GM19240 (cell line): ENCODE measurements at regions not wholly inside any gene's neighbourhood (a gene's known extent, or its start where the extent isn't known, plus 50 kb on each side); places are given as distances from the start of the nearest gene placed in this dataset.

ENCODE experiments used
- DNase-seq: peaks from one replicate; pipeline ENCODE4 v3.0.0; 2011; ENCODE audit warnings: low spot score; ENCODE audit not compliant: insufficient read length

DNA sequence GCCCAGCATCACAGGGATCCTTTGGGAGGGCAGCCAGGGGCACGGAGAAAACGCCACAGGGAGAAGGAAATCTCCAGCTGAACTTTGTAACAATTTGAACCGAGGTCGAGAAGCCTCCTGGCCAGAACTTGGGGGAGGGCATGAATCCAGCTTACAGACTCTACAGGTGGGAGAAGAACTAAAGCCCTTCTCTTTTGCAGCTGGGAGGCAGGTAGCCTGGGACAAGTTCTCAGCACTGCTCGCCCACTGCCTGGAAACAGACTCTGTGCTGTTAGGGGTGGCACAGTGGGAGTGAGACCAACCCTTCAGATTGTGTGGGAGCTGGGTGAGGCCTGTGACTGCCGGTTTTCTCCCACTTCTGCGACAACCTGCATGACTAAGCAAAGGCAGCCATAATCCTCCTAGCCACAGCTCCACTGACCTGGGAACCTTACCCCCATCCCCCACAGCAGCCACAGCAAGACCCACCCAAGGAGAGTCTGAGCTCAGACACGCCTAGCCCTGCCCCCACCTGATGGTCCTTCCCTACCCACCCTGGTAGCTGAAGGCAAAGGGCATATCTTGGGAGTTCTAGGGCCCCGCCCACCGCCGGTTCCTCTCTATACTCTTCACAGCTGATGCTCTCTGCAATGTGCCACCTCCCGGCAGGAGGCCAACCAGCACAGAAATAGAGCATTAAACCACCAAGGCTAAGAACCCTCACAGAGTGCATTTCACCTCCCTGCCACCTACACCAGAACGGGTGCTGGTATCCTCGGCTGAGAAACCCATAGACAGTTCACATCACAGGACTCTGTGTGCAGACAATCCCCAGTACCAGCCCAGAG, 136.0 kb upstream of the SIX2 start:
- DNase-seq: no peak

- DNase-seq: no peak
Observed at GRCh38 chr2:45141883-45142866, 132.9 kb upstream of the SIX2 start.

GRCh38 chr2:45140675-45141074, 131.4 kb upstream of the SIX2 start:
- no peak for DNase-seq

GRCh38 chr2:45138904-45139303, 129.7 kb upstream of the SIX2 start:
- no peak for DNase-seq

- no peak for DNase-seq
Observed at GRCh38 chr2:45137966-45138695, 128.9 kb upstream of the SIX2 start.

DNA sequence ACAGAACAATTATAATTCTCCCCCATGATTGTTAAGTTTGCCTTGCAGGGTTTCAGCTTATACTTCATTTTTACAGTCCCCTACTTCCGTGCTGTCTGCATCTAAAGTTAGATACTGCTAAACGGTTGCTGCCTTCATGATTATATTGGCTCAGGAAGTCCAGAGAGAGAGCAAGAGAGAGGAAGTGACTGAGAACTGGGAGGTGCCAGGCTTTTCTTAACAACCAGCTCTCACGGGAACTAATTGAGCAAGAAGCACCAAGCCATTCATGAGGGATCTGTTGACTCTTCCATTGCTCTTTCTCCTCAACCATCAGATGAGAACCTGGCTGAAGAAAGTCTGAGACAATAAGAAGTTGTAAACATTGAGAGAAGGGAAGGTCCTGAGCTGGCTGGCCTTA, 125.5 kb upstream of the SIX2 start:
- no peak for DNase-seq

DNA sequence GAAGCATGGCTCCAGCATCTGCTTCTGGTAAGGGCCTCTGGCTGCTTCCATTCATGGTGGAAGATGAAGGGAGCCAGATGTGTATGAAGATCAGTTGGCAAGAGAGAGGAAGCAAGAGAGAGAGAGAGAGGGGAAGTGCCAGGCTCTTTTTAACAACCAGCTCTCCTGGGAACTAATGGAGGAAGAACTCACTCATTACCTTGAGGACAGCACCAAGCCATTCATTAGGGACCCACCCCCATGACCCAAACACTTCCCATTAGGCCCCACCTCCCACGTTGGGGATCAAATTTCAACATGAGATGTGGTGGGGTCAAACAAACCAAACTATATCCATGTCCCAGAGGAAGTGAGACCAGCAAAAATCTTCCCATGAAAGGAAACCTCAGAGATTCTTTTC, 124.8 kb upstream of the SIX2 start:
- DNase-seq: no peak

DNA sequence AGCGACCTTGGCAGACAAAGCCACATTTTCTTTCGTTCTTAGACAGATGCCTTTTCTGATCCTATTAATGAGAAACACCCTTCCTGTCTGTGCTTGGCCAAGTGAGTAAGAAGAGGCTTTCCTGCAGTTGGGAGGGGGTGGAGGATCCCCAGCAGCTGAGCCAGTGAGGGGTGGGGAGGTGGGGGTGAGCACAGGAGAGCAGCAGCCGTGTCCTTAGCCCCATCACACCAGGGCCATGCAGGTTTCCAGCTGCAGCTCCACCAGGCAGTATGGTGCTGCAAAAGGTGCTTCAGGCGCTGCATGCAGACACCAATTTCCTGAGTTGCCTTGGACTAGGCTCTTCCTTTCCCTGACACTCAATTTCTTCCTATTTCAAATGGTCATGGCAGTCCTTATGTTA, 123.3 kb upstream of the SIX2 start:
- DNase-seq: peak; percentile 20

- DNase-seq: no peak
Observed at GRCh38 chr2:45131587-45131986, 122.3 kb upstream of the SIX2 start.

DNA sequence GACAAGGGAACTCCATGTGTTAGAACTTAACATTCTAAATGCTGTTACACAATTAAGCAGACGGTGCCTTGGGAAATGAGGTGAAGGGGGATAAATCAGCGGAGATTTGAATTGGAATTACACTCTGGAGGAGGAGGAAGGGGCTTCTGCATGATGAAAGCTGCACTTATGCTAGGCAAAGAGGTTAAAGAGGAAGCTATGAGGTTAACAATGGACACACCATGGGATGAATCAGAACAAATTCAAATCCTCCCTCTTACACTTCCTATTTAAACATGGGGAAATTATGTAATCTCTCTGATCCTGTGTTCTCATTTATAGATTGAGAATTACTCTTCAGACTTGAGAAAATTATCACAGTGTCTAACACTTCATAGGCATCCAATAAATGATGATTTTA, 121.5 kb upstream of the SIX2 start:
- no peak for DNase-seq

DNA sequence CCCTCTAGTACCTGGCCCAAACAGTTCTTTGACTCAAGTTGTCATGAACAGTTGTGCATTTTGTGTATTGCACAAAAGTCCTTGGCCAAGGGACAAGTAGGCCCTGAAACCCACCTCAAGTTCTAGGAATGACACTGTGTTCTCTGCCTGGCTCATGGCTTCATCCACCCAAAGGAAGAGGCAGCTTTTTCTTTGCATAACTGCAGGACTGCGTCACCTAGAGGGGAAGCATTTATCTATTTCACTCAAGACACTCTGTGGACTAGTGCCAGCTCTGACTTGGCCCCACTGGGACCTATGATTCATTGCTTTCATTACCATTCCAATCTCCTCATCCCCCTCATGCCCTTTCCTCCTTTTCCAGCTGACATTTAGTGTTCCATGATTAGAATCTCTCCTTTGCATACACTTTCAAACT, 119.3 kb upstream of the SIX2 start:
- DNase-seq: no peak

DNA sequence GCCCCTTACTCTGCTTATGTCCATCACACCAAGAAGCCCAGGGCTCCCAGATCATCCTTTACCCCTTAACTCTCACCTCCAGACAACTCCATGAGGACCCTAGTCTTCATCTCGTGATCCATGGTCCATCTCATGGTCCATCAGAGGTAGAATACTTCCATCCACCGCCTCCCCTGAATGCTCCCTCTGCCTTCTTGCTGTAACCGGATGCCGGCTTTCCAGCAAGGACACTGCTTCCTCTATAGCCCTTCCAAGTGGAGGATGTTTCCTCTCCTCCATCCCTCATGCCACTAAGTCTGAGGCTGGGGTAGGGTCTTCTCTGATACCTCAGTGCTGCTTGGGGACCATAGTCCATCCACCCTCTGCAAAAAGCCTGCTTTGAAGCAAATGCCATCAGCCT, 118.6 kb upstream of the SIX2 start:
- DNase-seq: no peak

- DNase-seq: no peak
Observed at GRCh38 chr2:45127321-45127720, 118.1 kb upstream of the SIX2 start.

DNA sequence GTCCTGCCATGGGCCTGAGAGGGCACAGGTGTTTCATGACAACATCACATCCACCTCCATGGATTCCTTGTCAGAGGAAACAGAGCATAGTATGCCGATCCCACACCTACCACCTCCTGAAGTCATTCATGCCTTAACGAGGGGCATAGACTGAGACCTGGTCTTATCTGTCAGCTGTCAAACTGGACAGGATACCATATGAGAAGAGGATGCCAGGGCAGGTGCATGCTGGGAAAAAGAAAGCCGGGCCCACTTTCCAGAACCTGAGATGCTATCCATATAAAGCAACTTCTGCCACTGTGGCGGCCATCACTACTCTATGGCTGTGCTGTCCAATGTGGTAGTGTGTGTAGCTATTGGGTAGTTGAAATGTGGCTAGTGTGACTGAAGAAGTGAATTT, 116.0 kb upstream of the SIX2 start:
- DNase-seq: no peak

DNA sequence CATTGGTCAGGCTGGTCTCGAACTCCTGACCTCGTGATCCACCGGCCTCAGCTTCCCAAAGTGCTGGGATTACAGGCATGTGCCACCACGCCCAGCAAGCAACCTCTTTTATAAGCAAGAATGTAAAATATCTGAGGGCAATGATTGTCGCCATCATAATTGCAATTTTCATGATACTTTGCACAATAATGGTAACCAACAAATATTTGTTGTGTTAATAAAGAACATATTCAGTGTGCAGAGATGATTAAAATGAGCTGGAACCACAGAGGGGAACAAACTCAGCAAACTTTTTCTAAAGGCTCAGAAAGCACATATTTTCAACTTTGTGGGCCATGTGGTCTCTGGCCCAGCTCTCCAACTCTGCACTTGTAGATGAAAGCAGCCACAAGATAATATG, 115.2 kb upstream of the SIX2 start:
- no peak for DNase-seq

GRCh38 chr2:45123521-45124191, 114.4 kb upstream of the SIX2 start:
- DNase-seq: no peak

- no peak for DNase-seq
Observed at GRCh38 chr2:45123065-45123464, 113.8 kb upstream of the SIX2 start.

GRCh38 chr2:45121236-45121927, 112.1 kb upstream of the SIX2 start:
- no peak for DNase-seq

DNA sequence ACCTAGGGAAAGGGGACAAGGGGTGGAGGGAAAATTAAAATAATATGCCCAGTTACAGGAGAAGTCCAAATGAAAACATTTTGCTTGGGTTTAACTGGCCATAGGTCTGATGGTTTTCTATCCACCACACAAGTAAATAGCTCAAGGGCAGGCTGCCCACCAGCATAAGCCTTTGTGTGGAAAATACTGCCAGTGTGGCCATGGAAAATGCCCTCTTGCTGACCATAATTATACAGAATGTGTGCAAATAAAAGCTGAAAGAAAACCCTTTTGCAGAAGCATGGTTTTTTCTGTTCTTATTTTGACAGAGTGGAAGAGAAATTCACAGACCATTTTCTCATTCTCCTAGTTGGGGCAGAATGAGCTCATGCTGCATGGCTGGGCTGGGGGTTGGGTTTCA, 111.3 kb upstream of the SIX2 start:
- DNase-seq: no peak

GRCh38 chr2:45119855-45120254, 110.6 kb upstream of the SIX2 start:
- DNase-seq: no peak

DNA sequence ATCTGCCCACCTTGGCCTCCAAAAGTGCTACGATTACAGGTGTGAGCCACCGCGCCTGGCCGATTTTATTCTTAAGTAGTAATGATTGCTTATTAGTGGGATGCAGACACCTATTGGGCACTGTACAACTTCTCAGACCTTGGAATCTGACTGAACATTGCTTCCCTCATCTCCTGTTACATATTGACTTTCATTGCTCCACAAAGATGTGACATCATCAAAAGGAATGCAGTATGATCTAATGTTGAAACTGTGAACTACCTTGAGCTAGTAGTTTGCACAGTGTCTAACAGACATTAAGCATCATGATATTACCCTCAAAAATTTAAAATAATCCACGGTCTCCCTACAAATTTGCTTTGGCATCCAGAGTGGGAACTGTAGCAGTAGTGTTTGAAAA, 109.8 kb upstream of the SIX2 start:
- DNase-seq: no peak
